ENCODE measurements at regions not wholly inside any gene's neighbourhood (a gene's known extent, or its start where the extent isn't known, plus 50 kb on each side); places are given as distances from the start of the nearest gene placed in this dataset.

- TF ChIP-seq, protein P1, sequence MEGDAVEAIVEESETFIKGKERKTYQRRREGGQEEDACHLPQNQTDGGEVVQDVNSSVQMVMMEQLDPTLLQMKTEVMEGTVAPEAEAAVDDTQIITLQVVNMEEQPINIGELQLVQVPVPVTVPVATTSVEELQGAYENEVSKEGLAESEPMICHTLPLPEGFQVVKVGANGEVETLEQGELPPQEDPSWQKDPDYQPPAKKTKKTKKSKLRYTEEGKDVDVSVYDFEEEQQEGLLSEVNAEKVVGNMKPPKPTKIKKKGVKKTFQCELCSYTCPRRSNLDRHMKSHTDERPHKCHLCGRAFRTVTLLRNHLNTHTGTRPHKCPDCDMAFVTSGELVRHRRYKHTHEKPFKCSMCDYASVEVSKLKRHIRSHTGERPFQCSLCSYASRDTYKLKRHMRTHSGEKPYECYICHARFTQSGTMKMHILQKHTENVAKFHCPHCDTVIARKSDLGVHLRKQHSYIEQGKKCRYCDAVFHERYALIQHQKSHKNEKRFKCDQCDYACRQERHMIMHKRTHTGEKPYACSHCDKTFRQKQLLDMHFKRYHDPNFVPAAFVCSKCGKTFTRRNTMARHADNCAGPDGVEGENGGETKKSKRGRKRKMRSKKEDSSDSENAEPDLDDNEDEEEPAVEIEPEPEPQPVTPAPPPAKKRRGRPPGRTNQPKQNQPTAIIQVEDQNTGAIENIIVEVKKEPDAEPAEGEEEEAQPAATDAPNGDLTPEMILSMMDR (conservative IDR thresholded peaks at IDR 0.05 in 1 of 2, IDR thresholded peaks at IDR 0.05 in 1 of 2; ENCODE audit: extremely low read depth in 1 of 2, insufficient read depth in 1 of 2, low read depth in 1 of 2, low read length in 2 of 2): no peak
- no peak for TF ChIP-seq EZH2 (IDR thresholded peaks at IDR 0.05; ENCODE audit: borderline replicate concordance, low read length)
Observed at GRCh38 chr14:82798276-82798675, 1264.6 kb upstream of the SEL1L start.

Data from mammary epithelial cell (primary cell).